Lung (tissue), 11 donors: ENCODE measurements at regions not wholly inside any gene's neighbourhood (a gene's known extent, or its start where the extent isn't known, plus 50 kb on each side); places are given as distances from the start of the nearest gene placed in this dataset.

Source experiments
- ATAC-seq: fragments of 200-7000 bp; cut with Tn5 transposase; one replicate; pipeline ENCODE4 v1.9.1; 2020; ENCODE audit warnings: moderate number of reproducible peaks; ENCODE audit not compliant: insufficient read depth, low FRiP score
- DNase-seq, 3 donors: peaks; one replicate each; pipeline ENCODE4 v3.0.0-alpha.2; 2013 to 2017
- H3K27ac ChIP-seq, 2 donors: one replicate each; pipeline ENCODE4 v1.5.1; 2013; ENCODE audit warnings: mild to moderate bottlenecking in 2 of 2, moderate library complexity in 2 of 2, control low read depth in 1 of 2, inconsistent platforms in 1 of 2, low read depth in 1 of 2, low read length in 1 of 2
- H3K27me3 ChIP-seq, 3 donors: one replicate each; pipeline ENCODE4 v1.5.1; 2013; ENCODE audit warnings: low read length in 2 of 3; ENCODE audit not compliant: control insufficient read depth in 3 of 3, insufficient read depth in 3 of 3
- H3K36me3 ChIP-seq, 4 donors: one replicate each; pipeline ENCODE4 v1.5.1; 2013; ENCODE audit warnings: low read length in 4 of 4, mild to moderate bottlenecking in 1 of 4, moderate library complexity in 1 of 4; ENCODE audit not compliant: control insufficient read depth in 4 of 4, insufficient read depth in 4 of 4
- H3K4me1 ChIP-seq, 5 donors: one replicate each; pipeline ENCODE4 v1.5.1; 2013; ENCODE audit warnings: low read length in 5 of 5, mild to moderate bottlenecking in 2 of 5, moderate library complexity in 1 of 5; ENCODE audit not compliant: control insufficient read depth in 5 of 5, insufficient read depth in 5 of 5
- H3K4me3 ChIP-seq: one replicate; pipeline ENCODE4 v1.5.1; 2013; ENCODE audit warnings: mild to moderate bottlenecking, control low read depth, moderate library complexity
- H3K9ac ChIP-seq, 2 donors: one replicate each; pipeline ENCODE4 v1.5.1; 2013; ENCODE audit warnings: low read length in 2 of 2, control low read depth in 1 of 2; ENCODE audit not compliant: insufficient read depth in 1 of 2
- H3K9me3 ChIP-seq, 4 donors: one replicate each; pipeline ENCODE4 v1.5.1; 2013; ENCODE audit warnings: low read length in 3 of 4, mild to moderate bottlenecking in 1 of 4, moderate library complexity in 1 of 4; ENCODE audit not compliant: control insufficient read depth in 4 of 4, insufficient read depth in 3 of 4
- WGBS, 2 donors: extraction: QIAGEN DNeasy Blood & Tissue Kit; methylation state at CpG; one replicate each; pipeline ENCODE4 v1.1.7; 2013; 5-methylcytosine and 5-hydroxymethylcytosine counted together
- TF ChIP-seq, protein P1 (sequence below): IDR thresholded peaks from 2 replicates; pipeline ENCODE4 v1.5.1; 2012; ENCODE audit warnings: mild to moderate bottlenecking; ENCODE audit errors: control extremely low read depth, extremely low read depth
- donor health status: control.
- donor health status: control.
- donor health status: Bipolar disorder and iron deficiency.
- donor health status: healthy.
- donor health status: DM: yes; HTN: yes; CAD: no.

GRCh38 chr4:59258002-59258401 lies 1942.1 kb upstream of the ADGRL3 start:
- TF ChIP-seq, protein P1, sequence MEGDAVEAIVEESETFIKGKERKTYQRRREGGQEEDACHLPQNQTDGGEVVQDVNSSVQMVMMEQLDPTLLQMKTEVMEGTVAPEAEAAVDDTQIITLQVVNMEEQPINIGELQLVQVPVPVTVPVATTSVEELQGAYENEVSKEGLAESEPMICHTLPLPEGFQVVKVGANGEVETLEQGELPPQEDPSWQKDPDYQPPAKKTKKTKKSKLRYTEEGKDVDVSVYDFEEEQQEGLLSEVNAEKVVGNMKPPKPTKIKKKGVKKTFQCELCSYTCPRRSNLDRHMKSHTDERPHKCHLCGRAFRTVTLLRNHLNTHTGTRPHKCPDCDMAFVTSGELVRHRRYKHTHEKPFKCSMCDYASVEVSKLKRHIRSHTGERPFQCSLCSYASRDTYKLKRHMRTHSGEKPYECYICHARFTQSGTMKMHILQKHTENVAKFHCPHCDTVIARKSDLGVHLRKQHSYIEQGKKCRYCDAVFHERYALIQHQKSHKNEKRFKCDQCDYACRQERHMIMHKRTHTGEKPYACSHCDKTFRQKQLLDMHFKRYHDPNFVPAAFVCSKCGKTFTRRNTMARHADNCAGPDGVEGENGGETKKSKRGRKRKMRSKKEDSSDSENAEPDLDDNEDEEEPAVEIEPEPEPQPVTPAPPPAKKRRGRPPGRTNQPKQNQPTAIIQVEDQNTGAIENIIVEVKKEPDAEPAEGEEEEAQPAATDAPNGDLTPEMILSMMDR: no peak
- ATAC-seq (no peak), DNase-seq (no peak)
- Histone ChIP-seq H3K4me3 (no peak overlapping the region), H3K27ac (no peak overlapping the region), H3K36me3 (no peaks in the 10 kb centered on the region), H3K4me1 (no peaks in the 10 kb centered on the region), H3K9ac (no peak overlapping the region), H3K27me3 (no peaks in the 10 kb centered on the region), H3K9me3 (peaks cover 0 to 2% (median 0%) of the 10 kb centered on the region in 4 donors)
- WGBS, 2 donors: 68 to 83% methylated on average over 2 of the region's 2 CpGs

GRCh38 chr4:59307609-59308008 lies 1892.5 kb upstream of the ADGRL3 start:
- H3K36me3 ChIP-seq: no peaks in the 10 kb centered on the region
- H3K4me1 ChIP-seq: no peaks in the 10 kb centered on the region
- TF ChIP-seq, protein P1: no peak
- no peak overlapping the region for H3K27ac ChIP-seq
- no peak for DNase-seq
- H3K9me3 ChIP-seq: no peaks in the 10 kb centered on the region
- no peak overlapping the region for H3K4me3 ChIP-seq
- no peak for ATAC-seq
- no peaks in the 10 kb centered on the region for H3K27me3 ChIP-seq
- no peak overlapping the region for H3K9ac ChIP-seq

DNA sequence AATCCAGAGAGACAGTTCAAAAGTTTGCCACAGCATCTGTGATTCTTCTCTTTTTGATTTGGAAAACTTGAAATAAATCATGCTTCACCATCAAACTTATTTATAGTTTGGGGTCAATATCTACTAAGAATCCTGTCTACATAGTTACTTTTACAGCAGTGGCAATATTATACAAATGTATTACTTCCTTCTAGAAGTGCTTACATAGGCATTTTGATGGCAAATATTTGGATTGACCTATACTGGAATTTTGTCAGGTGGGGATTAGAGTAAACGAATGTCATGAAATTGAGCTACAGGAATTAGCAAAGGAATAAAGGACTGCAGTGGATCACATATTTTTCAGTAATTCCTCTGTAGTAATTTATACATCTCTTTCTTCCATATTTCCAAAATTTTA lies 1885.5 kb upstream of the ADGRL3 start:
- DNase-seq: no peak
- no peak overlapping the region for H3K9ac ChIP-seq
- no peaks in the 10 kb centered on the region for H3K36me3 ChIP-seq
- TF ChIP-seq, protein P1: no peak
- 0 to 64% methylated on average over 1 of the region's 1 CpG for WGBS, 2 donors
- H3K27ac ChIP-seq: no peak overlapping the region
- ATAC-seq: no peak
- no peaks in the 10 kb centered on the region for H3K4me1 ChIP-seq
- H3K27me3 ChIP-seq: no peaks in the 10 kb centered on the region
- H3K4me3 ChIP-seq: no peak overlapping the region
- H3K9me3 ChIP-seq: no peaks in the 10 kb centered on the region

DNA sequence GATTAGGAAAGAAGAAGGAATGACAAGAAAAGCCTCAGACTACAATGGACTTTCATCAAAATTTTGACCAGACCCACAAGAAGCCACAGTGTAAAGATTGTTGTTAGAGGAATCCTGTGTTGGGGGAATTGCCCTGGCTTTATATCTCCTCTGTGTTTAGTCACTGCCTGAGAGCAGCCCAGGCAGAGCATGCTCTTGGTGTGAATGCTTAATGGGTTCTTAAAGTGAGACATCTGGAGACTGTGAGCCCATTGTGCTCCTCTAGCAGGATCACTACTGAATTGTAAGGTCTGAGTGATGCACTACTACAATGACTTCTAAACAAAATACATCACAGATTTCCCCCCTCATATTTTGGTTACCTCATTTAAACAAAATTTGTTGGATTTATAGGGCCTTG lies 1860.5 kb upstream of the ADGRL3 start:
- no peak overlapping the region for H3K27ac ChIP-seq
- DNase-seq: no peak
- H3K27me3 ChIP-seq: no peaks in the 10 kb centered on the region
- no peaks in the 10 kb centered on the region for H3K36me3 ChIP-seq
- TF ChIP-seq, protein P1: no peak
- no peak overlapping the region for H3K4me3 ChIP-seq
- H3K9ac ChIP-seq: no peak overlapping the region
- no peaks in the 10 kb centered on the region for H3K9me3 ChIP-seq
- no peaks in the 10 kb centered on the region for H3K4me1 ChIP-seq
- no peak for ATAC-seq
